Retinal pigment epithelial cell (primary cell): ENCODE measurements at regions not wholly inside any gene's neighbourhood (a gene's known extent, or its start where the extent isn't known, plus 50 kb on each side); places are given as distances from the start of the nearest gene placed in this dataset.
"Not testable (repeated sequence)": the region's sequence is repeated elsewhere in the genome, so short reads cannot be mapped to it uniquely, and the experiment has no call there.

Experiments used
- DNase-seq: peaks from one replicate; pipeline ENCODE4 v3.0.0-alpha.2; 2010; ENCODE audit warnings: low read depth
- H3K4me3 ChIP-seq: 2 replicates; pipeline ENCODE4 v1.5.1; 2011; ENCODE audit warnings: mild to moderate bottlenecking, low read length, control low read depth, moderate library complexity
- CTCF ChIP-seq: conservative IDR thresholded peaks from 2 replicates; pipeline ENCODE4 v1.5.1; 2011; ENCODE audit warnings: low read depth, low read length, control low read depth, inconsistent platforms

DNA sequence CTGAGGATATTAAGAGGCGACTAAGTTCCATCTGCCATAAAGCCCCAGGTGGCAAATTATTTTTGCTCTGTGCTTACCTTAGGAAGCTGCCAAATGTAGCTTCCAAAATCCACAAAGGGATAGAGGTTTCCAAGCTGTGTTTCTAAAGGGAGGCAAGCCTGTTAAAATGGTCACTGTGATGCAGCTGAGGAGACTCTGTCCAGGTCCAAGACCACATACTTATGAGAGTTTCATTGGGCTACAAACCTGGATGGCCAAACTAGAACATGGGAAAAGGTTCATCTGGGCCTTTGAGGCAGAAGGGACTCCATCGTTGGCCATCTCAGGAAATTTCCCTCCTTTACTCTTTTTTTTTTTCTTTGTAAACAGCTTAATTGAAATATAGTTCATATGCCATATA lies 306.9 kb upstream of the FGF13 start:
- no peak for TF ChIP-seq CTCF
- no peak overlapping the region for H3K4me3 ChIP-seq
- DNase-seq, result no peak

GRCh38 chrX:139015627-139016026 lies 304.1 kb upstream of the FGF13 start:
- H3K4me3 ChIP-seq, result no peak overlapping the region
- no peak for TF ChIP-seq CTCF
- DNase-seq, result no peak

- DNase-seq, result no peak
- no peak for TF ChIP-seq CTCF
- H3K4me3 ChIP-seq, result no peak overlapping the region
These were observed 296.7 kb upstream of the FGF13 start for GRCh38 chrX:139008185-139008584.

DNA sequence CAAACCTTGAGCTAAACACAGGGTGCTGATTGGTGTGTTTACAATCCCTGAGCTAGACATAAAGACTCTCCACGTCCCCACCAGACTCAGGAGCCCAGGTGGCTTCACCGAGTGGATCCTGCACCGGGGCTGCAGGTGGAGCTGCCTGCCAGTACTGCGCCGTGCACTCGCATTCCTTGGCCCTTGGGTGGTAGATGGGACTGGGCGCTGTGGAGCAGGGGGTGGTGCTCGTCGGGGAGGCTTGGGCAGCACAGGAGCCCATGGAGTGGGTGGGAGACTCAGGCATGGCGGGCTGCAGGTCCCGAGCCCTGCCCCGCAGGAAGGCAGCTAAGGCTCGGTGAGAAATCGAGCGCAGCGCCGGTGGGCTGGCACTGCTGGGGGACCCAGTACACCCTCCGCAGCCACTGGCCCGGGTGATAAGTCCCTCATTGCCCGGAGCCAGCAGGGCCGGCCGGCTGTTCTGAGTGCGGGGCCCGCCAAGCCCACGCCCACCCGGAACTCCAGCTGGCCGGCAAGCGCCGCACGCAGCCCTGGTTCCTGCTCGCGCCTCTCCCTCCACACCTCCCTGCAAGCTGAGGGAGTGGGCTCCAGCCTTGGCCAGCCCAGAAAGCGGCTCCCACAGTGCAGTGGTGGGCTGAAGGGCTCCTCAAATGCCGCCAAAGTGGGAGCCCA lies 292.5 kb upstream of the FGF13 start:
- not testable (repeated sequence) for H3K4me3 ChIP-seq, DNase-seq

GRCh38 chrX:139002319-139002718 lies 290.8 kb upstream of the FGF13 start:
- DNase-seq, result no peak
- no peak for TF ChIP-seq CTCF
- H3K4me3 ChIP-seq, result no peak overlapping the region

DNA sequence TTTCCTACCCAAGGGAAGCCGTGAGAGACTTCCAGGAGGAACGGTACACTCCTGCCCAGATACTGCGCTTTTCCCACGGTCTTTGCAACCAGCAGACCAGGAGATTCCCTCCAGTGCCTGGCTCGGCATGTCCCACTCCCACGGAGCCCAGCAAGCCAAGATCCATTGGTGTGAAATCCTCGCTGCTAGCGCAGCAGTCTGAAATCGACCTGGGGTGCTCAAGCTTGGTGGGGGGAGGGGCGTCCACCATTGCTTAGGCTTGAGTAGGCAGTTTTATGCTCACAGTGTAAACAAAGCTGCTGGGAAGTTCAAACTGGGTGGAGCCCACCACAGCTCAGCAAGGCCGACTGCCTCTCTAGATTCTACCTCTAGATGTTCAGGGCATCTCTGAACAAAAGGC lies 284.8 kb upstream of the FGF13 start:
- TF ChIP-seq CTCF, result no peak
- DNase-seq, result no peak
- H3K4me3 ChIP-seq, result no peak overlapping the region

DNA sequence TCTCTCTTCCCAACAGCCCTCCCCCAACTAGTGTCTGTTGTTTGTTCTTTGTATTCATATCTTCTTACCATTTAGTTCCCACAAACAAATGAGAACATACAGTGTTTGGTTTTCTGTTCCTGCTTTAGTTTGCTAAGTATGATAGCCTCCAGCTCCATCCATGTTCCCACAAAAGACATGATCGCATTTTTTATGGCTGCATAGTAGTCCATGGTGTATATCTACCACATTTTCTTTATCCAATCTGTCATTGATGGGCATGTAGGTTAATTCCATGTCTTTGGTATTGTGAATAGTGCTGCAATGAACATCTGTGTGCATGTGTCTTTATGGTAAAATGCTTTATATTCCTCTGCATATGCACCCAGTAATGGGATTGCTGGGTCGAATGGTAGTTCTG lies 283.9 kb upstream of the FGF13 start:
- no peak for DNase-seq
- no peak for TF ChIP-seq CTCF

DNA sequence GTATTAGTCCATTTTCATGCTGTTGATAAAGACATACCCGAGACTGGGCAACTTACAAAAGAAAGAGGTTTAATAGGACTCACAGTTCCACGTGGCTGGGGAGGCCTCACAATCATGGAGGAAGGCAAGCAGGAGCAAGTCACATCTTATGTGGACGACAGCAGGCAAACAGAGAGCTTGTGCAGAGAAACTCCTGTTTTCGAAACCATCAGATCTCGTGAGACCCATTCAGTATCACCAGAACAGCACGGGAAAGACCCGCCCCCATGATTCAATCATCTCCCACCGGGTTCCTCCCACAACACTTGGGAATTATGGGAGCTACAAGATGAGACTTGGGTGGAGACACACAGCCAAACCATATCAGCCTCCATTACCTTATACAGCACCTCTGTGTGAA lies 278.9 kb upstream of the FGF13 start:
- H3K4me3 ChIP-seq, DNase-seq: not testable (repeated sequence)

More for the DNA sequence above, 283.9 kb upstream of the FGF13 start:
- H3K4me3 ChIP-seq, result no peak overlapping the region
